ENCODE measurements at regions not wholly inside any gene's neighbourhood (a gene's known extent, or its start where the extent isn't known, plus 50 kb on each side); places are given as distances from the start of the nearest gene placed in this dataset.
"Not testable (repeated sequence)": the region's sequence is repeated elsewhere in the genome, so short reads cannot be mapped to it uniquely, and the experiment has no call there.

DNA sequence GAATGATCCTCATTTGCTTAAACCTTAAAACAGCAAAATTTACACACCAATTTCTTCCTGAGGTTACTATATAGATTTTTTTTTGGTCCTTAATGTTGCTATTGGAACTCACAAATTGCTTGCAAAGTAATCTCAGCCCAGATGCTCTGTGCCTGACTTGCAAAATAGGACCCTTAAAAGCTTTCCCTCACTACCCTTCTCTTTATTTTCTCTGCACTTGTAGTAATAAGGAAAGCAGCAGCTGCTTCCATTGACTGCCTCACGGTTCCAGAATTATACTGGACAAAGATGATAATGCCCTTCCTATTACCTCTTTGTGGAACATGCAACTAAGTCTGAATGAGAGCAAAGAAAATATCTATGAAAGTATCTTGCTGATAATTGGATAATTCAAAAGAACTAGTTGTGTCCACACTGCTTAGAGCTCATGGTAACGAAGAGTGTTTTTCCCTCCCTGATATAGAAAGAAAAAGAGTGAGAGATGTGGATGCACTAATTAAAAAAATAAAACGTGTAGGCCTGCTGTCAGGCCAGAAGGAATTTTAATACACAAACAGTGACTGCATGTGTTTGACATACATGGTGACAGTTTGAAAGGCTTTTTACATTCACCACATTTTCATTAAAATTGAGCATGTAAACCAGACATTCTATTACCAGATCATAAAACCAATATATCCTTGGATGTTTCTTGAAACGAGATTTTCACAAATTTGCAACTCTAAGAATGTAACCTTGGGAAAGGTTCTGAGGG, 783.1 kb downstream of the GBE1 start:
- DNase-seq (ENCODE audit: low spot score) = no peak

- no peak for DNase-seq (ENCODE audit: low spot score)
Observed at GRCh38 chr3:80970292-80970691, 791.2 kb downstream of the GBE1 start.

- no peak for DNase-seq (ENCODE audit: low spot score)
Observed at GRCh38 chr3:80929576-80929975, 831.9 kb downstream of the GBE1 start.

DNA sequence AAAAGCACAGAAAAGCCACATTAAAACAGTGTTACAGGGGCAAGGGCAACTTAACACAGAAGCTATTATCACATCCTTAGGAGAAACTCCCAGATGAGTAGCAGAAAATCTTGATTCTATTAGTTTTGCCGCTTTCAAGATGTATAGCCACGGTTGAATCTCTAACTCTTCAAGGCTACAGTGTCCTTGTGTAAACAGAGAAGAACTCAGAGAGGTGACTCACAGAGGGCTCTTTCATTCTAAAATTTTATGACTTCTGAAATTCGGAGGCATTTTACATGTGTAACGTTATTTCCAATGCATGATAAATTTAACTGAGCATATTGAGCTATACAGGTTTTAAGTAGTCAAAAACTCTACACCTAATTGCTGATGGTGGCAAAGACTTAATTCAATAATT, 846.6 kb downstream of the GBE1 start:
- no peak for DNase-seq (ENCODE audit: low spot score)

DNA sequence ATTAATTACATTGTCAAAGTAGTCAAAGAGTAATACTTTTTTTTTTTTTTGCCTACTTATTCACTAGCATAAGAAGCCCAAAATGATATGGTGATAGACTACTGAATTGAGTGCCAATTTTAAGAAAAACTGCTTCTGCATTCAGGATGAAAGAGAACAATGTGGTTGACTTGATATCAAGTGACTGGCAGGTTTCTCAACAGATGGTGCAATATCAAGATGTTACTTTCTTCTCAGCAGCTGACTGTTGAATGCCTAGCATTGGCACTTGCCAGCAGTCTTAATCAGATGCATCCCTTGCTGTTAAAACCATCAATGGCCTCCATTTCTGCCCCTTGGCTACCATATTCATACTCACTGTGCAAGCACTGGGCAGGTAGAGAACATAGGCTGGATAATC, 863.2 kb downstream of the GBE1 start:
- no peak for DNase-seq (ENCODE audit: low spot score)

DNA sequence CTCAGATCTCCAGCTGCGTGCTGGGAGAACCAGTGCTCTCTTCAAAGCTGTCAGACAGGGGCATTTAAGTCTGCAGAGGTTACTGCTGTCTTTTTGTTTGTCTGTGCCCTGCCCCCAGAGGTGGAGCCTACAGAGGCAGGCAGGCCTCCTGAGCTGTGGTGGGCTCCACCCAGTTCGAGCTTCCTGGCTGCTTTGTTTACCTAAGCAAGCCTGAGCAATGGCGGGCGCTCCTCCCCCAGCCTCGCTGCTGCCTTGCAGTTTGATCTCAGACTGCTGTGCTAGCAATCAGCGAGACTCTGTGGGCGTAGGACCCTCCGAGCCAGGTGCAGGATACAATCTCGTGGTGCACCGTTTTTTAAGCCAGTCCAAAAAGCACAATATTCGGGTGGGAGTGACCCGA, 864.4 kb downstream of the GBE1 start:
- DNase-seq (ENCODE audit: low spot score) = not testable (repeated sequence)

- no peak for DNase-seq (ENCODE audit: low spot score)
Observed at GRCh38 chr3:80890571-80890970, 870.9 kb downstream of the GBE1 start.

DNA sequence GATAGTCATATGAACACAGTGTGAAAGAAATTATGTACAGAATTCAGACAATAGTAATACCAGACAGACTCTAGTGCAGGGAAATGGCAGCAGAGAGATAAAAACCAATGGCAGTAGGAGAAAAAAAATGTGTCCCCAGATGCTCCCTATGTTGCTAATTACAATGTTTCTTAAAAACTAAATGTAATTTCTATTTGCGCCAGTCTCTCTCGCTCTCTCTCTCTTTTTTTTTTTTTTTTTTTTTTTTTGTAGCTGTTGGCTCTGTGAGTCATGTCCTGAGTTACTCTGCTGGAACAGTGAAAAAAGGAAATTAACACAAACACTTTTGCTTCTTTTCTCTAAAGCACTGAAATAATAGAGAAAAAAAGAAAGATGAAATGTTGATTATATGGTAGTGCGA, 871.9 kb downstream of the GBE1 start:
- DNase-seq (ENCODE audit: low spot score) = no peak

GRCh38 chr3:80870476-80871041, 890.9 kb downstream of the GBE1 start:
- DNase-seq (ENCODE audit: low spot score) = no peak

GRCh38 chr3:80855482-80855881, 906.0 kb downstream of the GBE1 start:
- no peak for DNase-seq (ENCODE audit: low spot score)

- DNase-seq (ENCODE audit: low spot score) = no peak
Observed at GRCh38 chr3:80836395-80836794, 925.0 kb downstream of the GBE1 start.

DNA sequence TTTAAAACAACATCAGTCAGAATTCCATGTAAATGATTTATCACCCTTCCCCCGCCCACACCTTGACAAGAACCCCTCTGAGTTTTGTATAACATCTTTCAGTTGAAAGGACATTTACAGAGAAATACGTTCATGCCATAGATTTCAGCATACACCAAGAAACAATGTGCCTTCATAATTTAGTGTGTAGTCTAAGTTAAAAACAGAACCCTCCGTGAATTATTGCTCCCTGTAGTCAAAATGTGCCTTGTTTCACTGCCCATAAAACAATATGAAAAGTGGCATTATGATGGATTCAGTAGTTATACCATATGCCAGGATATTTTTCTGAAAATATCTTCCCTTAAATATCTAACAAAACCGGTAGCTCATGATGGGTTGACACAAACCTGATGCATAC, 953.9 kb downstream of the GBE1 start:
- DNase-seq (ENCODE audit: low spot score) = no peak

GRCh38 chr3:80806673-80807072, 954.8 kb downstream of the GBE1 start:
- DNase-seq (ENCODE audit: low spot score) = no peak

DNA sequence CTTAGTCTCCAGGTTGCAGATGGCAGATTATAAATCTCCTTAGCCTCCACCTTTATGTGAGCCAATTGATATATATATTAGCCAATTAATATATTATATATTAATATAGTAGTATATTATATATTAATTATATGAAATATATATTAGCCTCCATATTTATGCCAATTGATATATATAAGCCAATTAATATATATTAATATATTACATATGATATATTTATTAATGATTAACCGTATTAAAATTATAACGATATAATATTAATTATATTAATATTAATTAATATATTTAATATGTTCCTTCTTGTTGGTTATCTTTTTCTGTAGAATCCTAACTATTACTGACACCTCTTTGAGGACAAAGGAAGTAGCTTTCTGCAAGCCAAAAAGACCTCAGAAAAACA, 972.5 kb downstream of the GBE1 start:
- no peak for DNase-seq (ENCODE audit: low spot score)

GRCh38 chr3:80785875-80786274, 975.6 kb downstream of the GBE1 start:
- DNase-seq (ENCODE audit: low spot score) = no peak

DNA sequence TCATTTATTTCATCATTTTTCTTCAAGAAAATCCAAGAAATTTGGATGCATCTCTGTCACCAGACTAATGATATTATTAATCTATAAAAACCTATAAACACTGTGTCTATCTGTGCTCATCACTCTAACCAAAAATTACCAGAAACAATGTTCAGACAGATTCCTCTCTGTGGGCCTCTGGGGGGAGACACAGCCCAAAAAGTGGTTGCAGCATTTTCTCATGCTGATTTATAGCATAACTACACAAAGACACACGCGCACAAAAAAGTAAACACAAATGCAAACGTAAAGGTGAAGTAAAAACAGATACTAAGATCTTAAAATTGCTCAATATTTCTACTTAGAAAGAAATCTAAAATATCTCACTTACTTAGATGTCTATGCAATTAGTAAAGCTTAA, 976.0 kb downstream of the GBE1 start:
- no peak for DNase-seq (ENCODE audit: low spot score)

- peak; percentile 8 for DNase-seq (ENCODE audit: low spot score)
Observed at GRCh38 chr3:80771085-80771484, 990.4 kb downstream of the GBE1 start.

- peak; percentile 6 for DNase-seq (ENCODE audit: low spot score)
Observed at GRCh38 chr3:80770106-80771074, 991.1 kb downstream of the GBE1 start.

DNA sequence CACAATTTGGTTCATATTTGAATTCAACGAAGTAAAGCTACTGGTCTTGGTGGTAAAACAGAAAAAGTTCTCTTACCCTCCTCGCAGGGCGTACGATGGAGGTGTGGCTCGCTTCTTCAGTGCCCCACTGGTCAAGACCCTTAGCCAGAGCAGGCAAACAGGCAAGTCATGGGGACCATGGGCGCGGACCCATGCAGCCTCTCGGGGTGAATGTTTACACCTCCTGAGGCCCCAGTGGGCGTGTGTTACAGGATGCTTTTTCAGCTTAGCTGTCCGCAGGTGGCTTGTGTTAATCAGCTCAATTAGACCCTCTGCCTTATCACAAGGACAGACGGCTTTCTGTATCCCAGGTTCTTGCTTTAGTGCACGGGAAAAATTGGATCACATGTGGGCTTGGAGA, 991.8 kb downstream of the GBE1 start:
- DNase-seq (ENCODE audit: low spot score) = no peak

DNA sequence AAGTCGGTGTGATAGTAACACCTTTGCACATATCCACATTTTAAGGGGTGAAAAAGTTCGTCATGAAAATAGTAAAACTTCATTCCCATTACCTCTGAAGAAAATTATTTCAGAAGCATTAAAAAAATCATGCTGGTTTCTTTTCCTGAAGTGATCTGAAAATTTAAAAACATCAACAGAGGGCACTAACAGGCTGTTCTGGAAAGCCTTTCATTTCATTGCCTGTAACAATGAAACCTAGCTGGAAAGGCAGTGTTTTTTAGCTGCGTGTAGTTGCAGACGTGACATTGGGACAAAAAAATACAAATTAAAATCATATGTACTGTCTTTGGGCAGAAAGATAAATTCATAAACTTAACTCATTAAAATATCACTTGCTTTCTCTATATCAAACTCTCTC, 993.8 kb downstream of the GBE1 start:
- no peak for DNase-seq (ENCODE audit: low spot score)

DNA sequence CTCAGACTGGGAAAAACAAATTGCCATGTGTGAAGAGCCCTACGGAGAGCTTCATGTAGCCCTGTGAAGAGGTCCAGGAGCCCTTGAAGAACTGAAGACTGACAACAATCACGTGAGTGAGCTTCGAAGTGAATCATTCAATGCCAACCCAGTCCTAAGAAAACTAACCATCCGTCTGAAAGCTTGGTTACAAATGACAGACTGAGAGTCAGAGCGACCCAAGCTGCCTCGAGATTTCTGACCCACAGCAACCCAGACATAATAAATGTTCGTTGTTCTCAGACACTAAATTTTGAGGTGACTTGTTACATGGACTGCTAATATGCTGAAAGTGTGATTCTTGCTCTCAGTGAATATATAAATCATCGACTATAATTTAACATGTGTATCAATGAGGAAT, 987.2 kb upstream of the ROBO1 start:
- no peak for DNase-seq (ENCODE audit: low spot score)

DNA sequence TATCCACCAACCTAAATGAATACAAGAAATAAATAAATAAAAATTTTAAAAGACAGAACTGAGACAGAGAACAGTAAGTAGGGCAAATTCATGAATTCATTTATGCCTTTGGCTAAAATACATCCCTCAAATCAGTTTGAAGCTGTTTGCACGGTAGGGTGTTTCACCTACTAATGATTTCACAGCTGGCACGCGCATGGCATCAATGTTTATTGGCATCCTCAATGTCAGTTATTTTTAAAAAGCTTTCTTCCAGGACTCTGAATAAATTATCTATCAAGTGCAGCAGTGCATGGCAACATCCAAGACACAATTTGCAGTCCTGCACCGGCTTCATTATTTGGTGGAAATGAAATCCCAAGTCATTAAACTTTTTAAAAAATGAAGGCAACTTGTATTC, 985.2 kb upstream of the ROBO1 start:
- no peak for DNase-seq (ENCODE audit: low spot score)

GRCh38 chr3:80750637-80751036, 982.8 kb upstream of the ROBO1 start:
- no peak for DNase-seq (ENCODE audit: low spot score)

All from HuH-7 (cell line).